Cardiac septum (tissue), 1 donor: ENCODE measurements at regions not wholly inside any gene's neighbourhood (a gene's known extent, or its start where the extent isn't known, plus 50 kb on each side); places are given as distances from the start of the nearest gene placed in this dataset.
"Not testable (repeated sequence)": the region's sequence is repeated elsewhere in the genome, so short reads cannot be mapped to it uniquely, and the experiment has no call there.

Experiments
- DNase-seq: peaks from one replicate; pipeline ENCODE4 v3.0.0-alpha.2; 2020; ENCODE audit warnings: low spot score
- intact Hi-C: fragments of 100-400 bp; cut with DNase I; formaldehyde crosslinking; loops from one replicate; pipeline ENCODE4 v1.14.0; 2022
- donor health status: DM: no; HTN: no; CAD: no.

DNA sequence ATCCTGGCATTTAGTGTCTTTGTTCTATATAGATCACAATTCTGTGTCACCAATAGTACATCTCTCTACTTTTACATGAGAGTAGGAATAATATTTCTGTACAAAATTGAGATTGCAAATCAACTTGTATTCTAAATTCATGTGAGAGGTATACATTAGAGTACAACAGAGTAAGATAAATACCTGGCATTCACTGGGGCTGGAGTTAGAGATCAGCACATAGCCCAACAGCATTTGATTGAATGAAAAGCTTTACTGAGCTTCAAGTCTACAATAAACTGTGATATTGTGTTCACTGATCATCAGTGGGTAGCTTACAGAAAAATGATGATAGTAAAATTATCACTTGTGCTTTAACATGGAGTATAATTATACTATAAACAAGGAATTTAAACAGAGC lies 1114.7 kb downstream of the REEP3 start:
- intact Hi-C loops = no loop called here

DNA sequence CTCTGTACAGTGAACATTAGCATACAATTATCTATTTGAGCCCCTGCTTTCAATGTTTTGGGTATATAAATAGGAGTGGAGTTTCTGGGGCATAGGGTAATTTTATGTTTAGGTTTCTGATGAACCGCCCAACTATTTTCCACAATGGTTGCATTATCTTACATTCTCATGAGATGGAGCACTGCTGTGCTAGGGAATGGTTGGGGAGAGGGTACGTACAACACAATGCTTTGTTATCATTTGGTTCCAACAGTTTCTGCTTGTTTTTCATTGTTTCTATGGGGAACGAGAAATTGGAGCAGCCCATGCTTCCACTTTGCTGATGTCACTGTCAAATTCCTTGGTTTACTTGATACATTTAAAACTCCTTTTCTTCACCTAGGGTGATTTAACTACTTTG lies 1115.3 kb downstream of the REEP3 start:
- intact Hi-C loops = no loop called here
- DNase-seq = no peak

More for the DNA sequence above, 1114.7 kb downstream of the REEP3 start:
- no peak for DNase-seq

DNA sequence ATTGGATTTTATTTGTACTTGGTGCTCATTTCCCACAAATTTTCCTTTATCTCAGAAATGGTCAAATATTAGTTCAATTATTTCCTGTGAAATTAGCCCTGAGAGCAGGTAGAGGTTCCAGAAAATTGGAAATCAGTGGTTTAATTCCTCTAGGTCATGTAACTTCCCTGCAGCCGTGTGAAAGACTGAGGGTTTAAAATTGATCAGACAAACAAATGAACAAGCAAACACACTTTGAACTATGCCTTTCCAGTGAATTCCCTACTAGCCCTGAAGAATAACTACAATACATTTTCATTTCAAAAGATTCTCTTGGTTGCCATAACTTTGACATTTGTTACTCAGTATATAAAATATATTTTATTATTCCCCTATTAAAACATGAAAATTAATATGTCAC lies 1116.7 kb downstream of the REEP3 start:
- intact Hi-C loops = no loop called here
- no peak for DNase-seq

DNA sequence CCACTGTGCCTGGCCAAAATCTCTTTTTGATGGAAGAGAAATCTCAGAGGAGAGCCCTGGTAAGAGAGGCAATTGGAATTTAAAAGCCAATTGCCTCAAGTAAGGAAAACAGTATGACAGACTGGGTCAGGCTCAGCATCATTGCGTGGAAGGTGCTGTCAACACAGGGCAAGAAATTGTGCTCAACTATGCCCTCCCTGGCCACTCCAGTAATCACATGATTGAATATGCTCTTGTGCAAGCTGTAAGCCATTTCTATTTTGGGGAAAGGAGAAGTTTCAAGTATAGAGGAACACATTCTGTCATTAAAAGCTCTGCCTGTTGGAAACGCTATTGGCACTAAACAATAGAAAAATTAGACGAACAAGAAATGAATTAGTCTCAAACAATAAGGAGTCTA lies 1127.7 kb downstream of the REEP3 start:
- DNase-seq = no peak
- intact Hi-C loops = no loop called here

DNA sequence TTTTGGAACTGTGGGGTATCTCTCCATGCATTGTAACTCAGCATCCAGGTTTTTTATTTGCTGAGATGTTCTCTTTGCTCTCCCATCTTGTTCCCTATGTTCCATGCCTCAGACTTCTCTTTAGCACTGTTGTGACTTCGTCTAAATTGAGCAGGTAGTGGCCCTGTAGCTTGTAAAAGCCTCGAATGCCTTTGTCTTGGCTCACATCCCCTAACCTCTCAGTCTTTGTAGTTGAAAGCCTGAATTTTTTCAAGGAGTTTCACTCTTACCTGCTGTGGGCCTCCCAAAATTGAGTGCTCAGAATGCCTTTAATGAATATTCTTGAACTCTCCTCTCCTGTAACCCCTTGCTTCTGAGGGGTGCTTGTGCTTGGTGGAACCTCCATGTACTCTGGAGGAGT lies 1137.3 kb downstream of the REEP3 start:
- DNase-seq = no peak
- intact Hi-C loops = no loop called here

DNA sequence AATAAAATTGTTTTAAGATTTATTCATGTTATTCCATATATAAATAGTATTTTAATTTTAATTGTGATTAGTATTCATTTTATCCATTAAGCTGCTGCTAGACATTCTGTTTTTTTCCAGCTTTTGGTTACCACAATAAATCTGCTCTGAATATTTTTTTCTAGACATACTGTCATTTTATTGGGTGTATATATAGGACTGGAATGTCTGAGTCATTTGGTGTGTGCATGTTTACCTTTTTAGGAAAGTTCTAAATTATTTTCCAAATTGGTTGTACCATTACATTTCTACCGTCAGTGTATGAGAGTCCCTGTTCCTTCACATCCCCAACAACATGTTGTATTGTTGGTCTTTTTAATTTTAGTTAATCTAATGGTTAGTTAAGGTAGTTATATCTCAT lies 1138.1 kb downstream of the REEP3 start:
- no peak for DNase-seq
- intact Hi-C loops = no loop called here

DNA sequence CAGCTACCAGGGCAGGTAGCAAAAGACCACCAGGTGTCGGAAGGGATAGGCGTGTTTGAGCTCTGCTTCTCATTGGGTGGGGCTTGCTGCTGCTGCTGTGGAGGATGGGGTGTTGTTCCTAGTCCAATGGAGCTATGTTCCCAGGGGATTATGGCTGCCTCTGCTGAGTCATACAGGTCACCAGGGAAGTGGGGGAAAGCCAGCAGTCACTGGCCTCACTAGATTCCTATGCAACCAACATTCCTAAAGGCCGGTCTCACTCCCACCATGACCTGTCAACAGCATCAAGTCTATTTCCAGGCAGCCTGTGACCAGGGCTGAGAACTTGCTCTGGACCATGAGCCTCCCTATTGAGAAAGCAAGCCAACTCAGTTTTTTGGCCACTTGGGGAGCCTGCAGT lies 1160.8 kb downstream of the REEP3 start:
- intact Hi-C loops = no loop called here
- no peak for DNase-seq

DNA sequence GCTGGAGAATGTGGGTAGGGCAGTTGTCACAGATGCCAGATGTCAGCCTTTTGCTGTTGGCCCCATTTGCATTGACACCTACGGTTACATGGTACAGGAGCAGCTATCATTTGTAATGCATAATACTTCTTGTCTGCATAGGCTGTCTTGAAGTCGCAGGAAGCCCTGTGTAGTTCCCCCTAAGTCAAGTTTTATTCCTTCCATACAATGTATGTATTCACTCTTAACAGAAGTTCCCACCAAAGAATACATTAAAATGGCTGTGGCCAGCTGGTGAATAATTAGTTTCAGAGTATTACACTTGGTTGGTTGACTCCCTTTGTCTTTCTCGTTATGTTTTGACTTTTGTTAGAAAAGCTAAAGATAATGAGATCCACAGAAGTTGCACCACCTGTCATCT lies 1169.0 kb downstream of the REEP3 start:
- intact Hi-C loops = no loop called here
- no peak for DNase-seq

GRCh38 chr10:64699244-64699643 lies 1178.0 kb downstream of the REEP3 start:
- intact Hi-C loops = no loop called here
- DNase-seq = no peak

DNA sequence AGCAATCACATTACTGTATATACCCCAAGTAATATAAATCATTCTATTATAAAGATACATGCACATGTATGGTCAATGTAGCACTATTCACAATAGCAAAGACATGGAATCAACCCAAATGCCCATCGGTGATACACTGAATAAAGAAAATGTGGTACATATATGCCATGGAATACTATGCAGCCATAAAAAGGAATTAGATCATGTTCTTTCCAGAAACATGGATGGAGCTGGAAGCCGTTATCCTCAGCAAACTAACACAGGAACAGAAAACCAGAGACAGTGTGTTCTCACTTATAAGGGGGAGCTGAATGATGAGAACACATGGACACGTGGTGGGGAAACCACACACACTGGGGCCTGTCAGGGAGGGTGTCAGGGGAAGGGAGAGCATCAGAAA lies 1180.9 kb downstream of the REEP3 start:
- intact Hi-C loops, DNase-seq: not testable (repeated sequence)

DNA sequence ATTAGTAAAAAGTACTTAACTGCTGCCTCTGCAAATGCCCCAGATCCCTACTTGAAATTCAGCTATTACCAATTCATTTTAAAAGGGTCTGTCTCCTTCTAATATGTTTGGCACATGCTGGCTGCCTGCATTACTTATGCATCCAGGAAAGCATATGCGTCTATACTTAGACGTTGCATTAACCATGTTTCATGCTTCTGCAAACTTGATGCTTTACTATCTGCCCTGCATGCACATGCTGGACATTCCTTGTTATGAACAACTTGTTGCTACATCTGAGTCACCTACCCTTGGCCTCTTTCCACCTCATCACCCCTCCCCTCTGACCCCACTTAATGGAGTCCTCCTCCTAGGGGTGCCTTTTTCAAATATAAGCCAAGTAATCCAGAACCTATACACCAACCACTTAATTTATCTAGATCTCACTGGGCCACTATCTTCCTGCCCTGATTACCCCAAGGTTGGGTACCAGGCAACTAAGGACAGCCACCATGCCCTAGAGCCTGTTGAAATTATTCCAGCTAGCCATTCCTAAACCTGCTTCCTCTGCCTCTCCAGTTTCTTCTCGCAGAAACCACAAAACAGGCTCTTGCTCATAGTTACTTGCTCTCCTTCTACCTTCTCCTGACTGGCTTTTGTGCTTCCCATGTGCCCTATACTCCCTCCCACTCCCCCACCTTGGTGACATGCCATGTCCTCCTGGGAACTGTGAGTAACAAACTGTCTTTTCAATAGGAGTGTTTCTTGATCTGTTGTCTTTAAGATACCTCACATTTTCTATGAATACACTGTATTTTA lies 1187.9 kb downstream of the REEP3 start:
- DNase-seq = no peak
- intact Hi-C loops = no loop called here

DNA sequence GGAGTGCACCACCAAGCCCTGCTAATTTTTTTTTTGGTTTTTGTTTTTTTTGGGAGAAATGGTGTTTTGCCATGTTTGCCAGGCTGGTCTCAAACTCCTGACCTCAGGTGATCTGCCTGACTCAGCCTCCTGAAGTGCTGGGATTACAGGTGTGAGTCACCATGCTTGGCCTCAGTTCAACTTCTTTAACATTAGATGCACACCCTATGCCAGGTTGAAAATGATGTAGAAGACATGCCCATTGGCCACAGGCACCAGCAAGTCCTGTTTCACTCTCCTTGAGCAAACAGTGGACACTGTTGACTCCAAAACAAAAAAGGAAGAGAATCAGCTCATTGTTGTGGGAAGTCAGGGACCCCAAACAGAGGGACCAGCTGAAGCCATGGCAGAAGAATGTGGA lies 1205.3 kb downstream of the REEP3 start:
- intact Hi-C loops = no loop called here
- DNase-seq = no peak

- intact Hi-C loops = no loop called here
These were observed 1209.8 kb downstream of the REEP3 start for GRCh38 chr10:64731016-64731415.

GRCh38 chr10:64732372-64732957 lies 1211.3 kb downstream of the REEP3 start:
- no peak for DNase-seq
- intact Hi-C loops = no loop called here

More at GRCh38 chr10:64731016-64731415, 1209.8 kb downstream of the REEP3 start:
- no peak for DNase-seq

DNA sequence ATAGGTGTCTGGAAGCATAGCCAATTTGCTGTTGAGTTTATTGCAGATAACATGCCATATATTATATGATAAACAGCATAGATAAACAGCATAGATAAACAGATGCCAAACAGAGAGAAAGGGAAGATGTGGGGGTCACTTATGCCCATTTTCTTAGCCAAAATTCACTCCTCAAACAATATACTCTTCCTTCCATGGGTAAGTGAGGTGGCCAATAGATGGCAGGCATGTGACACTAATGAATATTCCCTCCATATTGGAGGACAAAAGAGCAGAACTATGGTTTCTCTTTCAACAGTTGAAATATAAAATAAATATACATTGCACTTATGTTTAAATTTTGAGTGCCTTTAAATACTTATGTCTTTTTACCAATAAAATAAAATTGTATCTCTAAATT lies 1212.8 kb downstream of the REEP3 start:
- no peak for DNase-seq
- intact Hi-C loops = no loop called here

DNA sequence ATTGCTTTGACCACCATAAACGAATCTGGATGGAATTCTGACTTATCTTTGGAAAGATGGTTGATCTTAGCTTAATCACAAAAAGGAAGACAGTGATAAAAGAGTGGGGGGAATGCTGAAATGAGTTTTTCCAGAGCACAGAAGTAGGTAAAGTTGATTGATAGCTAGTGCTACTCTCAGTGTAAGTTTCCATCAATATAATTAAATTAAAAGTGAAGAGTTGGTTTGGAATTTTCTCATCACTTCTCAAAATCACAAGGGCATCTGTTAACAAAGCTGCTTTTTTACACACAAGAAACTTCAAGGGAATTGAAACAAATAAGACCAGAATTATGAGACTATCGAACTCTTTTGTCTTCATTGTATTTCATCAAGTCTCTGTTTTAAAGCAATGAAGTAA lies 1217.3 kb downstream of the REEP3 start:
- no peak for DNase-seq
- intact Hi-C loops = no loop called here

DNA sequence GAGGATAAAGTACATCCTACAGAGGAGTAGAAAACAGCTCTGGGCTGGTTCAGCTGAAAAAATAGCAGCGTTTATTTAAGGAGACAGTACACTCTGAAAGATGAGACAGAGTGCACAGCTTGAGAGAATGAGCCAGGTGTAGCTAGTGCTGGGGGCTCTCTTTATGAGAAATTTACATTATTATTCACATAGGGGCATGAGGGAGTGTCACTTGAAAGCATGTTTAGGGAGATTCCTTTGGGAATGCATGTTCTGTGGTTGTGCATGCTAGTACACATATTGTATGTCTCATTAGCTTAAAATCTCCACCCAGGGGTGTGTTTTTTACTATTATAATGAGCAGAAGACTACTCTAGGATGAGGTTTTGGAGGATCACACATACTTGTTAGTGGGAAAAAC lies 1224.4 kb downstream of the REEP3 start:
- DNase-seq = no peak
- intact Hi-C loops = no loop called here

DNA sequence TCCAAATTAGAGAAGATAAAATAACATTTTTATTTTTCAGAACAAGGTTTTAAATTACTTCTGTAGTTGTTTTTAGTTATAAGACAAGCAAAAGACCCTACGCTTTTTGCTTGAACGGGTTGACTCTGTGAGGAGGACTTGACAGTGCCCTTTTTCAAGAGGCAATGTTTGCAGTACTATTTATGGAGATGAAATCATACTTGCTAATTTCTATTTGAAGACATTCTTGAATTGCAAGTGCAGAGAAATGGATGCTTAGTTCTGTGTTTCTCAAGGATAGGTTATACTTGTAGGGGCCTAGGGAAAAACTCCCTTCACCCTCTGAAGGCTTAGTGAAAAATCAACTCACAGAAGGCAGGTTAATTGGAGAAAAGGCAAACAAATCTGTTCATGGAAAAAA lies 1229.5 kb downstream of the REEP3 start:
- no peak for DNase-seq
- intact Hi-C loops = no loop called here

GRCh38 chr10:64753516-64753915 lies 1232.3 kb downstream of the REEP3 start:
- no peak for DNase-seq
- intact Hi-C loops = no loop called here

DNA sequence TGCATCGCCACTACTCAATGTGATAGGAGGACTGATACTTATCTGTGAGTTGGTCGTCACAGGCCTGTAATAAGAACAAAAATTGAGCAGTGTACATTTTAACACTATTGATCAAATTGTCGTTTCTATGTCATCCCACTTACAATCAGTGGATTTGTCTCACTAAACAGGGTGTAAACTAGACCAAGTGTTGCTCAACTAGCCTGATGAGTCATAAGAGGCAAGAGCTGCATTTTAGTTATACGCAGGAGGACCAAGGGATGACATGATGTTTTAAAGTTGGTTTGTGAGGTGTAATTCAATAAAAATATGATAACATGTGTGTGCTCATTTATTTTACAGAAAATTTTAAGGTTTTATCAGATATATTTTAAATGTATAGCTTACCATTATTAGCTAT lies 1239.2 kb downstream of the REEP3 start:
- intact Hi-C loops = no loop called here
- no peak for DNase-seq

- no peak for DNase-seq
- intact Hi-C loops = no loop called here
These were observed 1241.7 kb downstream of the REEP3 start for GRCh38 chr10:64762861-64763260.

DNA sequence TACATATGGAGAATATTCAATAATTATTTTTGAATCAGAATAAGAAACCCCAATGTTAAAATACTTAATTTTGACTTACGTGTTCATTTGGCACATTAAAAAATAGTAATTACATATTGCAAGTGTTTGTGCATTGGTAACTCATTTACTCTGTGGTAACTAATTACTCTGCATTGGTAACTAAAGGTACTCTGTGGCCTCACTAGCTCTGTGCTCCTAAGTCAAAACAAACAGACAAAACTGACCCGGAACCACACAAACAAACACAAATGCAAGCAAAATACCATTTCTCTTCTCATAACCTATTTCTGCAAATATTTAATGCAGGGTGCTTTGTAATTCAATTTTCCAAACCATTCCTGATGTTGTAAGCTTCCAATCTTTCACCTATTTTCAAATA lies 1244.3 kb downstream of the REEP3 start:
- intact Hi-C loops = no loop called here
- no peak for DNase-seq
